ENCODE measurements at regions not wholly inside any gene's neighbourhood (a gene's known extent, or its start where the extent isn't known, plus 50 kb on each side); places are given as distances from the start of the nearest gene placed in this dataset.
"Not testable (repeated sequence)": the region's sequence is repeated elsewhere in the genome, so short reads cannot be mapped to it uniquely, and the experiment has no call there.

DNA sequence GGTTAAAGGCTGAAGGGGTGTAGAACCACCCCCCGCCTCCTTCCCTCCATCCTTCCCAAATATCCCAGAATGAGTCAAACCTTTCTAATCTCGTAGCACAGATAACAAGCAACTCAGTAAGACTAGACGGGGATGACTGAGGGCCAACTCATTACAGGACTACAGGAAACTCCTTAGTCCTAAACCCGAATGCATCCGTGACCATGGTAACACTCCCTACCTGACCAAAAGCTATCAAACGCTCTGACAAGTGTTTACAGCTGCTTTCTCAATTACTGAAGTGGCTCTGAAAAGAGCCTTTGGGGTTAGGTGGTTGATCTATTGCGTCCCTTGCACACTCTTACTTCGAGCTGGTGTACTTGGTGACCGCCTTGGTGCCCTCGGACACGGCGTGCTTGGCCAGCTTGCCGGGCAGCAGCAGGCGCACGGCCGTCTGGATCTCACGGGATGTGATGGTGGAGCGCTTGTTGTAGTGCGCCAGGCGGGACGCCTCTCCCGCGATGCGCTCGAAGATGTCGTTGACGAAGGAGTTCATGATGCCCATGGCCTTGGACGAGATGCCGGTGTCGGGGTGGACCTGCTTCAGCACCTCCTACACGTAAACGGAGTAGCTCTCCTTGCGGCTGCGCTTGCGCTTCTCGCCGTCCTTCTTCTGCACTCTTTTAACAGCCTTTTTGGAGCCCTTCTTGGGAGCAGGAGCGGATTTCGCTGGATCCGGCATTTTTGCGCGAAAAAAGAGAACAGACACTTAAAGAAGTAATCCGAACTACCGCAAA, 67.4 kb downstream of the FAM72B start:
- not testable (repeated sequence) for DNase-seq (ENCODE audit: low read depth)

DNA sequence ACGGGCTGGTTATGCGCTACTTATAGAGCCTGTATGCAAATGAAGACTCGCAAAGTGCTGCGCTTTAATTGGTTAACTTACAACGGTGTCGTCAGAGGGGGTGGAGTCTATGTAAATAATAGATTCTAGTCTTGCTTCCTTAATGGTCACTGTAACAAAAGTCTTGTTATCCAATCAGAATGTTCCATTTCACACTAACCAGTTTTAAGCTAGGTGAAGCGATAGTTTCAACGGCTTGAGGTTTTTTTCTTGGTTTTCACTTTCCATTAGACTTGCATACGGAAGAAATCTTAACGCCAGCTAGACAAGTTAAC, 66.9 kb downstream of the FAM72B start:
- not testable (repeated sequence) for DNase-seq (ENCODE audit: low read depth)

DNA sequence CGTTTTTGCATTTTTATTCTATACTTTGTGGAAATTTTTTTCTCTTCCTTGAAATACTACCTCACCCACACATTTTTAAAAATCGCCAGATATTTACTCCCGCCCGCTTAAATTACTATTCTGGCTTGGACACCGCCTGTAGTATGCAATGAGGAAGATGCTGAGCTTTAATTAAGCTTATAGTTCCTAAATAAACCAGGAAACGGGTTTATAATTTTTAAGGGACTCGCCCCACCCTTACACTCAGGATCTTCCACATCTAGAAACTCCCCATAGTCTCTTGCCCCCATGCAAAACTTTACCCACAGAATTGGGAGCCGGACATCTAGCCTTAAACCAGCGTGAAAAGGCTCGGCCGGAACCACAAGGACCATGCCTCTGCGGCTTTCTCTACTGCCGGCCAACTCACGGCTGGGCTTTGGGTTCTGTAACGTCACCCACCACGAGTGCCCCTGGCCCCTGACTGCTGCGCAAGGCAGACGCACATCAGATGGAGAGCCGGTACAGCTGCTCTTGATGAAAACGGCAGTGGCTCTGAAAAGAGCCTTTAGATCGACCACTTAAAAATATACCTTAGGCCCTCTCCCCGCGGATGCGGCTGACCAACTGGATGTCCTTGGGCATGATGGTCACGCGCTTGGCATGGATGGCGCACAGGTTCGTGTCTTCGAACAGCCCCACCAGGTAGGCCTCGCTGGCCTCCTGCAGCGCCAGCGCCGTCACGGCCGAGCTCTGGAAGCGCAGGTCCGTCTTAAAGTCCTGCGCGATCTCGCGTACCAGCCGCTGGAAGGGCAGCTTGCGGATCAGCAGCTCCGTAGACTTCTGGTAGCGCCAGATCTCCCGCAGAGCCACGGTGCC, 66.3 kb downstream of the FAM72B start:
- DNase-seq (ENCODE audit: low read depth) = not testable (repeated sequence)
